Activated naive CD8-positive, alpha-beta T cell treated with anti-CD3 and anti-CD28 coated beads, Interleukin-2, amount 50 U/mL, for 16 hours (primary cell): ENCODE measurements at regions not wholly inside any gene's neighbourhood (a gene's known extent, or its start where the extent isn't known, plus 50 kb on each side); places are given as distances from the start of the nearest gene placed in this dataset.
"Not testable (repeated sequence)": the region's sequence is repeated elsewhere in the genome, so short reads cannot be mapped to it uniquely, and the experiment has no call there.

Source experiments
- DNase-seq: peaks from one replicate; pipeline ENCODE4 v3.0.0-alpha.2; 2020; ENCODE audit warnings: low read depth, low spot score

GRCh38 chr13:39803156-39803555, 147.7 kb downstream of the COG6 start:
- DNase-seq: no peak

GRCh38 chr13:39803851-39804250, 148.4 kb downstream of the COG6 start:
- DNase-seq: no peak

GRCh38 chr13:39804332-39805210, 149.1 kb downstream of the COG6 start:
- DNase-seq: no peak

- no peak for DNase-seq
These were observed 154.0 kb downstream of the COG6 start for GRCh38 chr13:39809466-39809865.

- DNase-seq: no peak
These were observed 154.8 kb downstream of the COG6 start for GRCh38 chr13:39810091-39810877.

GRCh38 chr13:39811051-39811450, 155.6 kb downstream of the COG6 start:
- DNase-seq: no peak

GRCh38 chr13:39811696-39812095, 156.2 kb downstream of the COG6 start:
- DNase-seq: no peak

GRCh38 chr13:39815345-39816111, 160.1 kb downstream of the COG6 start:
- no peak for DNase-seq

GRCh38 chr13:39816936-39817335, 161.5 kb downstream of the COG6 start:
- no peak for DNase-seq

- no peak for DNase-seq
These were observed 163.5 kb downstream of the COG6 start for GRCh38 chr13:39818953-39819352.

- no peak for DNase-seq
These were observed 165.1 kb downstream of the COG6 start for GRCh38 chr13:39820606-39821005.

- DNase-seq: no peak
These were observed 166.5 kb downstream of the COG6 start for GRCh38 chr13:39821977-39822376.

GRCh38 chr13:39822437-39822836, 167.0 kb downstream of the COG6 start:
- no peak for DNase-seq

GRCh38 chr13:39823063-39823713, 167.7 kb downstream of the COG6 start:
- DNase-seq: no peak

GRCh38 chr13:39825886-39826285, 170.4 kb downstream of the COG6 start:
- no peak for DNase-seq

GRCh38 chr13:39835253-39835652, 179.8 kb downstream of the COG6 start:
- no peak for DNase-seq

GRCh38 chr13:39836038-39836437, 180.6 kb downstream of the COG6 start:
- DNase-seq: no peak

GRCh38 chr13:39837866-39838265, 182.4 kb downstream of the COG6 start:
- not testable (repeated sequence) for DNase-seq

- DNase-seq: no peak
These were observed 184.7 kb downstream of the COG6 start for GRCh38 chr13:39840201-39840600.

GRCh38 chr13:39847336-39847735, 191.9 kb downstream of the COG6 start:
- DNase-seq: no peak

GRCh38 chr13:39855236-39855635, 199.8 kb downstream of the COG6 start:
- DNase-seq: no peak

- no peak for DNase-seq
These were observed 201.3 kb downstream of the COG6 start for GRCh38 chr13:39856714-39857113.
